Fibroblast of skin of scalp (primary cell): ENCODE measurements at regions not wholly inside any gene's neighbourhood (a gene's known extent, or its start where the extent isn't known, plus 50 kb on each side); places are given as distances from the start of the nearest gene placed in this dataset.

Source experiments
- DNase-seq: peaks from one replicate; pipeline ENCODE4 v3.0.0-alpha.2; 2013

GRCh38 chr5:9919306-9920030 lies 289.3 kb upstream of the TAS2R1 start:
- DNase-seq = no peak

GRCh38 chr5:9905661-9906060 lies 275.5 kb upstream of the TAS2R1 start:
- peak; percentile 35 for DNase-seq

- peak; percentile 50 for DNase-seq
Observed at GRCh38 chr5:9903801-9904200, 273.6 kb upstream of the TAS2R1 start.

GRCh38 chr5:9898319-9898718 lies 268.2 kb upstream of the TAS2R1 start:
- peak; percentile 59 for DNase-seq

GRCh38 chr5:9895302-9895645 lies 265.1 kb upstream of the TAS2R1 start:
- peak; percentile 21 for DNase-seq

GRCh38 chr5:9894571-9895301 lies 264.6 kb upstream of the TAS2R1 start:
- no peak for DNase-seq

GRCh38 chr5:9892696-9893095 lies 262.5 kb upstream of the TAS2R1 start:
- no peak for DNase-seq

- DNase-seq = no peak
Observed at GRCh38 chr5:9889511-9889910, 259.4 kb upstream of the TAS2R1 start.

- peak; percentile 80 for DNase-seq
Observed at GRCh38 chr5:9888501-9888901, 258.4 kb upstream of the TAS2R1 start.

GRCh38 chr5:9885164-9885563 lies 255.0 kb upstream of the TAS2R1 start:
- no peak for DNase-seq

GRCh38 chr5:9878206-9878605 lies 248.1 kb upstream of the TAS2R1 start:
- DNase-seq = no peak

- peak; percentile 30 for DNase-seq
Observed at GRCh38 chr5:9877488-9877887, 247.3 kb upstream of the TAS2R1 start.

GRCh38 chr5:9876451-9876850 lies 246.3 kb upstream of the TAS2R1 start:
- no peak for DNase-seq

- peak; percentile 76 for DNase-seq
Observed at GRCh38 chr5:9869616-9870288, 239.6 kb upstream of the TAS2R1 start.

GRCh38 chr5:9865574-9865973 lies 235.4 kb upstream of the TAS2R1 start:
- no peak for DNase-seq

- no peak for DNase-seq
Observed at GRCh38 chr5:9864791-9865190, 234.6 kb upstream of the TAS2R1 start.

GRCh38 chr5:9863486-9863885 lies 233.3 kb upstream of the TAS2R1 start:
- DNase-seq = no peak

- DNase-seq = peak; percentile 68
Observed at GRCh38 chr5:9861666-9862256, 231.6 kb upstream of the TAS2R1 start.

GRCh38 chr5:9859808-9860207 lies 229.7 kb upstream of the TAS2R1 start:
- DNase-seq = no peak

GRCh38 chr5:9858043-9858442 lies 227.9 kb upstream of the TAS2R1 start:
- no peak for DNase-seq

- no peak for DNase-seq
Observed at GRCh38 chr5:9853309-9853708, 223.2 kb upstream of the TAS2R1 start.

- peak; percentile 75 for DNase-seq
Observed at GRCh38 chr5:9852671-9853070, 222.5 kb upstream of the TAS2R1 start.

- DNase-seq = peak; percentile 92
Observed at GRCh38 chr5:9851458-9851857, 221.3 kb upstream of the TAS2R1 start.
